DOHH2 (cell line): ENCODE measurements at regions not wholly inside any gene's neighbourhood (a gene's known extent, or its start where the extent isn't known, plus 50 kb on each side); places are given as distances from the start of the nearest gene placed in this dataset.

Source experiments
- EZH2phosphoT487 ChIP-seq: fragments of 200-600 bp; sonication (generic); IDR thresholded peaks from 2 replicates; pipeline ENCODE4 v1.6.1; 2017; ENCODE audit warnings: borderline replicate concordance, mild to moderate bottlenecking, antibody characterized with exemption, low read length, moderate library complexity, mixed read lengths
- TF ChIP-seq, protein P1 (sequence below): fragments of 200-600 bp; sonication (generic); IDR thresholded peaks from one replicate; pipeline ENCODE4 v1.5.1; 2014; ENCODE audit warnings: antibody characterized with exemption, mild to moderate bottlenecking, low read depth, low read length; ENCODE audit not compliant: poor library complexity, severe bottlenecking

DNA sequence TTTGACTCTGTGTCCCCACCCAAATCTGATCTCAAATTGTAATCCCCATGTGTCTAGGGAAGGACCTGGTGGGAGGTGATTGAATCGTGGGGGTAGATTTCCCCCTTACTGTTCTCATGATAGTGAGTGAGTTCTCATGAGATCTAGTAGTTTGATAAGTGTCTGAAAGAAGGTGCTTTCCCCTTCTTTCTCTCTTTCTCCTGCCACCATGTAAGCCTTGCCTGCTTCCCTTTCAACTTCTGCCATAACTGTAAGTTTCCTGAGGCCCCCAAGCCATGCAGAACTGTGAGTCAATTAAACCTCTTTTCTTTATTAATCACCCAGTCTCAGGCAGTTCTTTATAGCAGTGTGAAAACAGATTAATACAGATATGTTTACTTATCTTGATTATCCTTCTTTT, 266.5 kb upstream of the GYPC start:
- TF ChIP-seq, protein P1, sequence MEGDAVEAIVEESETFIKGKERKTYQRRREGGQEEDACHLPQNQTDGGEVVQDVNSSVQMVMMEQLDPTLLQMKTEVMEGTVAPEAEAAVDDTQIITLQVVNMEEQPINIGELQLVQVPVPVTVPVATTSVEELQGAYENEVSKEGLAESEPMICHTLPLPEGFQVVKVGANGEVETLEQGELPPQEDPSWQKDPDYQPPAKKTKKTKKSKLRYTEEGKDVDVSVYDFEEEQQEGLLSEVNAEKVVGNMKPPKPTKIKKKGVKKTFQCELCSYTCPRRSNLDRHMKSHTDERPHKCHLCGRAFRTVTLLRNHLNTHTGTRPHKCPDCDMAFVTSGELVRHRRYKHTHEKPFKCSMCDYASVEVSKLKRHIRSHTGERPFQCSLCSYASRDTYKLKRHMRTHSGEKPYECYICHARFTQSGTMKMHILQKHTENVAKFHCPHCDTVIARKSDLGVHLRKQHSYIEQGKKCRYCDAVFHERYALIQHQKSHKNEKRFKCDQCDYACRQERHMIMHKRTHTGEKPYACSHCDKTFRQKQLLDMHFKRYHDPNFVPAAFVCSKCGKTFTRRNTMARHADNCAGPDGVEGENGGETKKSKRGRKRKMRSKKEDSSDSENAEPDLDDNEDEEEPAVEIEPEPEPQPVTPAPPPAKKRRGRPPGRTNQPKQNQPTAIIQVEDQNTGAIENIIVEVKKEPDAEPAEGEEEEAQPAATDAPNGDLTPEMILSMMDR = no peak
- TF ChIP-seq EZH2phosphoT487 = no peak
